HepG2 (cell line): ENCODE measurements at regions not wholly inside any gene's neighbourhood (a gene's known extent, or its start where the extent isn't known, plus 50 kb on each side); places are given as distances from the start of the nearest gene placed in this dataset.

Experiments
- ARNT2 ChIP-seq: sonication (generic); formaldehyde crosslinking; IDR thresholded peaks from 2 replicates; pipeline ENCODE4 v1.8.0; 2022; ENCODE audit warnings: mild to moderate bottlenecking, low read depth, missing genetic modification reagents, moderate library complexity
- CCAR2 ChIP-seq: fragments of 200-400 bp; formaldehyde crosslinking; optimal IDR thresholded peaks from 2 replicates; pipeline ENCODE3; 2018; ENCODE audit warnings: low read depth, mild to moderate bottlenecking, low read length, moderate library complexity
- CREB3 ChIP-seq: sonication (generic); formaldehyde crosslinking; IDR thresholded peaks from 2 replicates; pipeline ENCODE4 v1.5.0; 2020; ENCODE audit warnings: missing genetic modification reagents
- DPF2 ChIP-seq: sonication (generic); formaldehyde crosslinking; IDR thresholded peaks from 2 replicates; pipeline ENCODE4 v1.4.0; 2020; ENCODE audit warnings: mild to moderate bottlenecking, low read depth, missing genetic modification reagents, borderline replicate concordance
- EP300 ChIP-seq, 3 experiments: sonication (generic) in 1 of 3; formaldehyde crosslinking in 1 of 3; IDR thresholded peaks; 2 replicates each; pipeline versions ENCODE4 v1.5.1 to v1.6.1; 2011 to 2020; ENCODE audit warnings: low read depth in 2 of 3, low read length in 2 of 3, borderline replicate concordance in 1 of 3, improper control_type of control experiment in 1 of 3, mild to moderate bottlenecking in 1 of 3, missing genetic modification reagents in 1 of 3, moderate library complexity in 1 of 3
- ETV6 ChIP-seq: sonication (generic); formaldehyde crosslinking; conservative IDR thresholded peaks from 2 replicates; pipeline ENCODE4 v1.4.0; 2020; ENCODE audit warnings: missing genetic modification reagents
- FOXK1 ChIP-seq: sonication (generic); formaldehyde crosslinking; IDR thresholded peaks from 2 replicates; pipeline ENCODE4 v1.4.0; 2020; ENCODE audit warnings: low read depth, missing genetic modification reagents, borderline replicate concordance
- NCOR1 ChIP-seq: fragments of 200-600 bp; sonication (generic); IDR thresholded peaks from 2 replicates; pipeline ENCODE4 v1.7.0; 2017; ENCODE audit warnings: antibody characterized with exemption, low read length, borderline replicate concordance
- SIN3B ChIP-seq: fragments of 150-350 bp; IDR thresholded peaks from 2 replicates; pipeline ENCODE4 v1.6.1; 2014; ENCODE audit warnings: low read length
- SMAD1 ChIP-seq: sonication (generic); formaldehyde crosslinking; IDR thresholded peaks from 2 replicates; pipeline ENCODE4 v1.4.0; 2020; ENCODE audit warnings: missing genetic modification reagents, low read depth, mild to moderate bottlenecking, borderline replicate concordance
- STAG1 ChIP-seq: sonication (generic); formaldehyde crosslinking; IDR thresholded peaks from 2 replicates; pipeline ENCODE4 v1.4.0; 2020; ENCODE audit warnings: missing genetic modification reagents
- TARDBP ChIP-seq: sonication (generic); formaldehyde crosslinking; IDR thresholded peaks from 2 replicates; pipeline ENCODE4 v1.8.0; 2022; ENCODE audit warnings: mild to moderate bottlenecking, missing genetic modification reagents
- ZNF362 ChIP-seq: sonication (generic); formaldehyde crosslinking; IDR thresholded peaks from 2 replicates; pipeline ENCODE4 v1.4.0; 2020; ENCODE audit warnings: missing genetic modification reagents, mild to moderate bottlenecking, borderline replicate concordance
- ZSCAN9 ChIP-seq: IDR thresholded peaks from 2 replicates; pipeline ENCODE4 v1.6.1; 2016; ENCODE audit warnings: borderline replicate concordance
- TF ChIP-seq, protein P1 (sequence below): sonication (generic); formaldehyde crosslinking; IDR thresholded peaks from 2 replicates; pipeline ENCODE4 v1.5.0; 2020; ENCODE audit warnings: missing genetic modification reagents
- TF ChIP-seq, protein P2 (sequence below): IDR thresholded peaks from 2 replicates; pipeline ENCODE4 v1.6.1; 2012; ENCODE audit warnings: low read depth, low read length, improper control_type of control experiment
- TF ChIP-seq, protein P3 (sequence below): sonication (generic); formaldehyde crosslinking; IDR thresholded peaks from 2 replicates; pipeline ENCODE4 v1.5.0; 2020; ENCODE audit warnings: missing genetic modification reagents
- TF ChIP-seq, protein P4 (sequence below): IDR thresholded peaks from 2 replicates; pipeline ENCODE4 v1.6.1; 2016; ENCODE audit warnings: low read depth
- TF ChIP-seq, protein P5 (sequence below): sonication (generic); formaldehyde crosslinking; IDR thresholded peaks from 2 replicates; pipeline ENCODE4 v1.5.0; 2020; ENCODE audit warnings: missing genetic modification reagents

- TF ChIP-seq, protein P1, sequence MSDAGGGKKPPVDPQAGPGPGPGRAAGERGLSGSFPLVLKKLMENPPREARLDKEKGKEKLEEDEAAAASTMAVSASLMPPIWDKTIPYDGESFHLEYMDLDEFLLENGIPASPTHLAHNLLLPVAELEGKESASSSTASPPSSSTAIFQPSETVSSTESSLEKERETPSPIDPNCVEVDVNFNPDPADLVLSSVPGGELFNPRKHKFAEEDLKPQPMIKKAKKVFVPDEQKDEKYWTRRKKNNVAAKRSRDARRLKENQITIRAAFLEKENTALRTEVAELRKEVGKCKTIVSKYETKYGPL: no peak
- TF ChIP-seq ZSCAN9 (0 out of 2 replicates have a peak, but pooled peaks have one; percentile 30), EP300 (IDR thresholded peaks at IDR 0.05; ENCODE audit: low read depth in 2 of 2, low read length in 2 of 2) (peak in 1 of 2 experiments; percentile 11; a peak in 1 of 4 replicates), EP300 (CRISPR knock-in tag; IDR thresholded peaks at IDR 0.05; ENCODE audit: borderline replicate concordance) (no peak), ETV6 (CRISPR knock-in tag) (no peak), ARNT2 (no peak), NCOR1 (0 out of 2 replicates have a peak, but pooled peaks have one; percentile 29), CCAR2 (no peak), STAG1 (CRISPR knock-in tag) (peak; percentile 91), DPF2 (no peak), ZNF362 (CRISPR knock-in tag) (peak; percentile 75; the same call in 1 of the 2 replicates), SMAD1 (CRISPR knock-in tag) (no peak), FOXK1 (CRISPR knock-in tag) (0 out of 2 replicates have a peak, but pooled peaks have one; percentile 59), SIN3B (no peak), TARDBP (CRISPR knock-in tag) (no peak), CREB3 (CRISPR knock-in tag) (no peak)
- TF ChIP-seq, protein P2, sequence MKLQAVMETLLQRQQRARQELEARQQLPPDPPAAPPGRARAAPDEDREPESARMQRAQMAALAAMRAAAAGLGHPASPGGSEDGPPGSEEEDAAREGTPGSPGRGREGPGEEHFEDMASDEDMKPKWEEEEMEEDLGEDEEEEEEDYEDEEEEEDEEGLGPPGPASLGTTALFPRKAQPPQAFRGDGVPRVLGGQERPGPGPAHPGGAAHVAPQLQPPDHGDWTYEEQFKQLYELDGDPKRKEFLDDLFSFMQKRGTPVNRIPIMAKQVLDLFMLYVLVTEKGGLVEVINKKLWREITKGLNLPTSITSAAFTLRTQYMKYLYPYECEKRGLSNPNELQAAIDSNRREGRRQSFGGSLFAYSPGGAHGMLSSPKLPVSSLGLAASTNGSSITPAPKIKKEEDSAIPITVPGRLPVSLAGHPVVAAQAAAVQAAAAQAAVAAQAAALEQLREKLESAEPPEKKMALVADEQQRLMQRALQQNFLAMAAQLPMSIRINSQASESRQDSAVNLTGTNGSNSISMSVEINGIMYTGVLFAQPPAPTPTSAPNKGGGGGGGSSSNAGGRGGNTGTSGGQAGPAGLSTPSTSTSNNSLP: 0 out of 2 replicates have a peak, but pooled peaks have one; percentile 57
- TF ChIP-seq, protein P3, sequence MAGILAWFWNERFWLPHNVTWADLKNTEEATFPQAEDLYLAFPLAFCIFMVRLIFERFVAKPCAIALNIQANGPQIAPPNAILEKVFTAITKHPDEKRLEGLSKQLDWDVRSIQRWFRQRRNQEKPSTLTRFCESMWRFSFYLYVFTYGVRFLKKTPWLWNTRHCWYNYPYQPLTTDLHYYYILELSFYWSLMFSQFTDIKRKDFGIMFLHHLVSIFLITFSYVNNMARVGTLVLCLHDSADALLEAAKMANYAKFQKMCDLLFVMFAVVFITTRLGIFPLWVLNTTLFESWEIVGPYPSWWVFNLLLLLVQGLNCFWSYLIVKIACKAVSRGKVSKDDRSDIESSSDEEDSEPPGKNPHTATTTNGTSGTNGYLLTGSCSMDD (CRISPR knock-in tag): no peak
- TF ChIP-seq, protein P4, sequence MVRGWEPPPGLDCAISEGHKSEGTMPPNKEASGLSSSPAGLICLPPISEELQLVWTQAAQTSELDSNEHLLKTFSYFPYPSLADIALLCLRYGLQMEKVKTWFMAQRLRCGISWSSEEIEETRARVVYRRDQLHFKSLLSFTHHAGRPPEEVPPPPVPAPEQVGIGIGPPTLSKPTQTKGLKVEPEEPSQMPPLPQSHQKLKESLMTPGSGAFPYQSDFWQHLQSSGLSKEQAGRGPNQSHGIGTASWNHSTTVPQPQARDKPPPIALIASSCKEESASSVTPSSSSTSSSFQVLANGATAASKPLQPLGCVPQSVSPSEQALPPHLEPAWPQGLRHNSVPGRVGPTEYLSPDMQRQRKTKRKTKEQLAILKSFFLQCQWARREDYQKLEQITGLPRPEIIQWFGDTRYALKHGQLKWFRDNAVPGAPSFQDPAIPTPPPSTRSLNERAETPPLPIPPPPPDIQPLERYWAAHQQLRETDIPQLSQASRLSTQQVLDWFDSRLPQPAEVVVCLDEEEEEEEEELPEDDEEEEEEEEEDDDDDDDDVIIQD (CRISPR knock-in tag): 0 out of 2 replicates have a peak, but pooled peaks have one; percentile 20
- TF ChIP-seq, protein P5, sequence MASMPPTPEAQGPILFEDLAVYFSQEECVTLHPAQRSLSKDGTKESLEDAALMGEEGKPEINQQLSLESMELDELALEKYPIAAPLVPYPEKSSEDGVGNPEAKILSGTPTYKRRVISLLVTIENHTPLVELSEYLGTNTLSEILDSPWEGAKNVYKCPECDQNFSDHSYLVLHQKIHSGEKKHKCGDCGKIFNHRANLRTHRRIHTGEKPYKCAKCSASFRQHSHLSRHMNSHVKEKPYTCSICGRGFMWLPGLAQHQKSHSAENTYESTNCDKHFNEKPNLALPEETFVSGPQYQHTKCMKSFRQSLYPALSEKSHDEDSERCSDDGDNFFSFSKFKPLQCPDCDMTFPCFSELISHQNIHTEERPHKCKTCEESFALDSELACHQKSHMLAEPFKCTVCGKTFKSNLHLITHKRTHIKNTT (CRISPR knock-in tag): no peak
Measured at GRCh38 chr2:177332026-177332991, 60.3 kb upstream of the AGPS start (continued).
